Activated T-helper 1 cell treated with Interleukin-2 at 50 U/mL for 16 hours (primary cell): ENCODE measurements at regions not wholly inside any gene's neighbourhood (a gene's known extent, or its start where the extent isn't known, plus 50 kb on each side); places are given as distances from the start of the nearest gene placed in this dataset.

Experiments used
- DNase-seq: peaks from one replicate; pipeline ENCODE4 v3.0.0-alpha.2; 2020; ENCODE audit warnings: low read depth

GRCh38 chr15:94177112-94177511 lies 54.2 kb upstream of the MCTP2 start:
- DNase-seq = no peak

GRCh38 chr15:94175420-94175819 lies 55.9 kb upstream of the MCTP2 start:
- no peak for DNase-seq

- no peak for DNase-seq
Measured at GRCh38 chr15:94174399-94174802, 57.0 kb upstream of the MCTP2 start.

GRCh38 chr15:94168250-94168649 lies 63.1 kb upstream of the MCTP2 start:
- no peak for DNase-seq

GRCh38 chr15:94164971-94165370 lies 66.4 kb upstream of the MCTP2 start:
- DNase-seq = no peak

GRCh38 chr15:94164202-94164807 lies 67.1 kb upstream of the MCTP2 start:
- DNase-seq = peak; percentile 12

GRCh38 chr15:94162939-94163338 lies 68.4 kb upstream of the MCTP2 start:
- DNase-seq = no peak

- no peak for DNase-seq
Measured at GRCh38 chr15:94154255-94154654, 77.1 kb upstream of the MCTP2 start.

GRCh38 chr15:94145046-94145445 lies 86.3 kb upstream of the MCTP2 start:
- no peak for DNase-seq

GRCh38 chr15:94141802-94142201 lies 89.6 kb upstream of the MCTP2 start:
- no peak for DNase-seq

- no peak for DNase-seq
Measured at GRCh38 chr15:94135486-94136147, 95.7 kb upstream of the MCTP2 start.

GRCh38 chr15:94131875-94132274 lies 99.5 kb upstream of the MCTP2 start:
- DNase-seq = no peak

GRCh38 chr15:94130504-94130903 lies 100.9 kb upstream of the MCTP2 start:
- DNase-seq = no peak

GRCh38 chr15:94127006-94127405 lies 104.4 kb upstream of the MCTP2 start:
- no peak for DNase-seq

GRCh38 chr15:94125698-94126097 lies 105.7 kb upstream of the MCTP2 start:
- DNase-seq = no peak

GRCh38 chr15:94125156-94125555 lies 106.2 kb upstream of the MCTP2 start:
- no peak for DNase-seq

GRCh38 chr15:94122516-94122915 lies 108.8 kb upstream of the MCTP2 start:
- no peak for DNase-seq

- no peak for DNase-seq
Measured at GRCh38 chr15:94119923-94120775, 111.2 kb upstream of the MCTP2 start.

GRCh38 chr15:94119298-94119811 lies 112.0 kb upstream of the MCTP2 start:
- no peak for DNase-seq

- no peak for DNase-seq
Measured at GRCh38 chr15:94110476-94111130, 120.8 kb upstream of the MCTP2 start.

GRCh38 chr15:94107652-94108051 lies 123.7 kb upstream of the MCTP2 start:
- DNase-seq = no peak

- no peak for DNase-seq
Measured at GRCh38 chr15:94105760-94106159, 125.6 kb upstream of the MCTP2 start.
